LNCAP (cell line): ENCODE measurements at regions not wholly inside any gene's neighbourhood (a gene's known extent, or its start where the extent isn't known, plus 50 kb on each side); places are given as distances from the start of the nearest gene placed in this dataset.

Experiments
- CTCF ChIP-seq: fragments of 450-650 bp; IDR thresholded peaks from 2 replicates; pipeline ENCODE4 v1.5.1; 2017; ENCODE audit warnings: mild to moderate bottlenecking

DNA sequence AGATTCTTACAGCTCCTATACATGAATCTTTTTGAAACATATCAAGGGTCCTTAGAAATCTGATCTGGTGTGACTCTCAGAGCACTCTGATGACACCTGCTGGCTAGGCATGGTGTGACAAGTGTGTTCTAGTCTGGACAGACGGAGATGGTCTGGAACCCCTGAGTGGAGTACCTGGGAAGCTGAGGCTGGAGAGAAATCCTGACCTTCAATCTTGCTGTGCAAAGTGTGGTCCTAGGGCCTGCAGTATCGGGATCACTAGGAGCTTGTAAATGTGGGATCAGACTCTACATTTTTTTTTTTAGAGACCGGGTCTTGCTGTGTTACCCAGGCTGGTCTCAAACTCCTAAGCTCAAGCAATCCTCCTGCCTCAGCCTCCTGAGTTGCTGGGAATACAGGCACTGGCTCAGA is 78.6 kb upstream of the SOD1 start:
- TF ChIP-seq CTCF = peak; percentile 76

DNA sequence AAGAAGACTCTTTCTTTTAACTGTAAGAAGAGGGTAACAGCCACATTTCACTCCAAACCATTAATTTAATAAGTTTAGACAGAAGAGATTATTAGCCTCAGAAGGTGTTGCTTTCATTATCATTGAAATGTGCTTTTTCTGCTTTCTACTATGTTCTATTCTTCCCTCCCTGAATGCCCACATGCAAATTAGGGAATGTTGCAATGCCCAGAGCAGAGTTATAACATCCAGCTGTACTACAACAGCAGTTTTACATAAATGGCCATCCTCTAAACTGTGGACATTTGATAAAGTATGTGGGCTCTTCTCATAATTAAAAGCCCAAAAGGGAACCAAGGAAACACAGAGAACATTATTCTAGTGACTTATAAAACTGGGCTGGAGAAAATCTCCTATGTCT is 82.2 kb upstream of the SOD1 start:
- no peak for TF ChIP-seq CTCF

- TF ChIP-seq CTCF = no peak
Measured at GRCh38 chr21:31576428-31576827, 83.1 kb upstream of the SOD1 start.

DNA sequence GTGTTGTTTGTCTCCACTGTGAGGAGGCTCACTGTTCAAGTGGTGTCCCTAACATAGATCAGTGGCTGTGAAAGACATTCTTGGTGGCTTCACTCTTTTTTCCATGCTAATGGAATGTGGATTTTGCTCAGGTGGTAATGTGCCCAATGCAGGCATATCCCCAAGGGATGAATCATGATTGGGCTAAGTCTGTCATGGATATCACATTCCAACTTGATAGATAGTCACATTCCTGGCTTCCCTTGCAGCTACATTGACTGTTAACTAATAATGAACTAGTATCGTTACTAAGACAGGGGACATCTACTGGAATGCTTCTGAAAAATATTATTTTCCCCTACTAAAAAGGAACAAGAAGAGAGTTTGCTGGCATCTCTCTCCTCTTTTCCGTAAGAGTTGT is 86.3 kb upstream of the SOD1 start:
- TF ChIP-seq CTCF = no peak

GRCh38 chr21:31571879-31572278 is 87.6 kb upstream of the SOD1 start:
- no peak for TF ChIP-seq CTCF

DNA sequence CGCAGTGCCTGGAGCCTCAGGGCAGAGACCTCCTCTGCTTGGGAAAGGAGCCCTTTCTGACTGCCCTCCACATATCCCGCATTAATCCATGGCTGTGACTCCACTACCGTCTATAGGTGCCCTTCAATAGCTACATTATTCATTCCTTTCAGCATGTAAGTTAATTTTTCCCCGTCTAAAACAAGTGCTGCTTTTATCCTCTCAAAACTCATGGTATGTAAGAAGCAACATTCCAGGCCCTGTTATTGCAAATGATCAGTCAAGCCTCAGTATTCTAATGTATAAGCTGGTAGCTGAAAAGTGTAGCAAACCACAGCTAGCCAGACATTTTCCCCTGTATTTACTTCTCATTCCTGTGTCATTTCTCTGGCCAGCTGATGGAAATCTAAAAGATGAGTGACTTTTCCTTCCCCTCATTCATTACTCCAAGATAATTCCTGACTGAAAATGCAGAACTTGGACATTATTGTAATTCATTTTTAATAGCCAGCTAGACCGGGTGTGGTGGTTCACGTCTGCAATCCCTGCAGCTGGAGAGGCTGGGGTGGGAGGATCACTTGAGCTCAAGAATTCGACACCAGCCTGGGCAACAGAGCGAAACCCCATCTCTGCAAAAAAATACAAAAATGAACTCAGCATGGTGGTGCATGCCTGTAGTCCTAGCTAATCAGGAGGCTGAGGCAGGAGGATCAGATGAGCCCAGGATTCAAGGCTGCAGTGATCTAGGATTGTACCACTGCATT is 88.5 kb upstream of the SOD1 start:
- no peak for TF ChIP-seq CTCF

DNA sequence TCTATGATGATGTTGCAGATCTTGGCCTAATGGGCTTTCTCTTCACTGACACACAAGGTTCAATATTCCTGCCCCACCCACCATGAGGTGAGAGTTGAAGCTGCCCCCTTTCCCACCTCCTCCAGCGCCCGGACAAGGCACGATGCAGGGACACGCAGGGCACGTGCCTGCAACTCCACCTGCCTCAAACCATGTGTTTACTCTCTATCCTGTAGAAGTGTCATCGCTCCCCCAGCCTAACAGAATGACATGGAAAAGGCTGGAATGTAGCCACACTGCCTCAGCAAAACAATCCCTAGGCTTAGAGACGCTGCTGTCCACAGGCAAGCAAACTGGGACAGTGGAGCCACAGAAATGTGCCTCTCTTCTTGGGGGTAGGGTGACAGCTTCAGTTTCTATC is 92.9 kb upstream of the SOD1 start:
- no peak for TF ChIP-seq CTCF

DNA sequence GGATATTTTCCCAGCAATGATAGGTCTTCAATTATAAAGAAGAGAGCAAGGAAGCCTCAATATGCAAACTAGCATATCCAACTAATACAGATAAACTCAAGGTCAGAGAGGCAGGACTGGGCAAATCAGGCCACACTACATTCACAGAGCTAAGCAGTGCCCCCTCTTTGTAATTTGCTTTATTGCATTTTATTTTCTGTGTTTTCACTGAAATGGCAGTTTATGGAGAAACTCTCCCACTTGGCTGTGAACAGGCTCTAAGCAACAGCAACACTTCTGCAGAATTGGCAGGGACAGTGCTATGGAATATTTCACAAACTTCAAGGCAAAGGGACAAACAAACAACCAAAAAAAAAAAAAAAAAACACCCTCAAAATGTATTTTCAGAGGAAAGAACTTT is 93.4 kb upstream of the SOD1 start:
- no peak for TF ChIP-seq CTCF
